Retinal pigment epithelial cell (primary cell): ENCODE measurements at regions not wholly inside any gene's neighbourhood (a gene's known extent, or its start where the extent isn't known, plus 50 kb on each side); places are given as distances from the start of the nearest gene placed in this dataset.

Source experiments
- DNase-seq: peaks from one replicate; pipeline ENCODE4 v3.0.0-alpha.2; 2010; ENCODE audit warnings: low read depth
- H3K4me3 ChIP-seq: 2 replicates; pipeline ENCODE4 v1.5.1; 2011; ENCODE audit warnings: mild to moderate bottlenecking, low read length, control low read depth, moderate library complexity
- CTCF ChIP-seq: conservative IDR thresholded peaks from 2 replicates; pipeline ENCODE4 v1.5.1; 2011; ENCODE audit warnings: low read depth, low read length, control low read depth, inconsistent platforms

GRCh38 chr4:189313064-189313463 is 627.6 kb upstream of the FRG1 start:
- no peak for TF ChIP-seq CTCF
- no peak overlapping the region for H3K4me3 ChIP-seq
- no peak for DNase-seq

- no peak for TF ChIP-seq CTCF
- no peak overlapping the region for H3K4me3 ChIP-seq
- no peak for DNase-seq
These were observed 626.7 kb upstream of the FRG1 start for GRCh38 chr4:189313861-189314513.

- TF ChIP-seq CTCF = no peak
- no peak for DNase-seq
- H3K4me3 ChIP-seq = no peak overlapping the region
These were observed 618.2 kb upstream of the FRG1 start for GRCh38 chr4:189322426-189322825.

GRCh38 chr4:189341881-189342280 is 598.8 kb upstream of the FRG1 start:
- TF ChIP-seq CTCF = no peak
- DNase-seq = no peak
- no peak overlapping the region for H3K4me3 ChIP-seq

GRCh38 chr4:189355590-189355989 is 585.1 kb upstream of the FRG1 start:
- no peak for DNase-seq
- no peak overlapping the region for H3K4me3 ChIP-seq
- no peak for TF ChIP-seq CTCF

- no peak for DNase-seq
- TF ChIP-seq CTCF = no peak
- no peak overlapping the region for H3K4me3 ChIP-seq
These were observed 578.3 kb upstream of the FRG1 start for GRCh38 chr4:189362364-189362763.

GRCh38 chr4:189364032-189364449 is 576.6 kb upstream of the FRG1 start:
- TF ChIP-seq CTCF = no peak
- no peak for DNase-seq
- H3K4me3 ChIP-seq = no peak overlapping the region
